HEK293 (cell line): ENCODE measurements at regions not wholly inside any gene's neighbourhood (a gene's known extent, or its start where the extent isn't known, plus 50 kb on each side); places are given as distances from the start of the nearest gene placed in this dataset.

Experiments
- CTCF ChIA-PET: fragments of 350-600 bp; formaldehyde crosslinking; extraction: SDS; loops from one replicate; lab custom pipeline; 2021; ENCODE audit warnings: antibody characterized with exemption; lab: Yijun Ruan, JAX
- POLR2A ChIA-PET: fragments of 300-600 bp; formaldehyde crosslinking; extraction: SDS; loops from one replicate; lab custom pipeline; 2020; ENCODE audit warnings: antibody characterized with exemption, inconsistent platforms; lab: Yijun Ruan, JAX
- H3K27ac ChIP-seq: fragments of 200-500 bp; sonication (Bioruptor generic); 2 replicates; pipeline ENCODE4 v1.5.1; 2014; ENCODE audit warnings: low read depth, low read length, control low read depth, inconsistent platforms; ENCODE audit errors: extremely low read depth
- H3K36me3 ChIP-seq, 2 experiments: fragments of 200-500 bp in 1 of 2; sonication (Bioruptor generic) in 1 of 2; 1 replicate in 1 of 2; 2 replicates in 1 of 2; pipeline ENCODE4 v1.5.1; 2014 to 2017; ENCODE audit warnings: inconsistent platforms in 2 of 2, low read length in 2 of 2; ENCODE audit not compliant: control insufficient read depth in 2 of 2, insufficient read depth in 1 of 2
- H3K4me1 ChIP-seq: fragments of 200-500 bp; sonication (Bioruptor generic); 2 replicates; pipeline ENCODE4 v1.5.1; 2014; ENCODE audit warnings: mild to moderate bottlenecking, low read length, inconsistent platforms; ENCODE audit not compliant: control insufficient read depth, insufficient read depth
- H3K4me3 ChIP-seq: 2 replicates; pipeline ENCODE4 v1.5.1; 2011; ENCODE audit warnings: low read depth, mild to moderate bottlenecking, control low read depth, low read length, moderate library complexity
- H3K9me3 ChIP-seq: fragments of 200-500 bp; sonication (Bioruptor generic); 2 replicates; pipeline ENCODE4 v1.5.1; 2014; ENCODE audit warnings: low read depth, low read length, inconsistent platforms; ENCODE audit not compliant: control insufficient read depth, insufficient read depth
- GLI4 ChIP-seq: fragments of 450-650 bp; formaldehyde crosslinking; IDR thresholded peaks from 2 replicates; pipeline ENCODE4 v1.5.1; 2016; ENCODE audit warnings: missing biosample characterization, missing genetic modification characterization
- GLIS1 ChIP-seq: fragments of 450-650 bp; formaldehyde crosslinking; IDR thresholded peaks from 2 replicates; pipeline ENCODE4 v1.5.1; 2016; ENCODE audit warnings: missing biosample characterization, missing genetic modification characterization
- TSHZ1 ChIP-seq: fragments of 450-650 bp; formaldehyde crosslinking; IDR thresholded peaks from 2 replicates; pipeline ENCODE4 v1.5.1; 2016; ENCODE audit warnings: missing biosample characterization, missing genetic modification characterization, borderline replicate concordance
- ZFHX2 ChIP-seq: fragments of 450-650 bp; formaldehyde crosslinking; conservative IDR thresholded peaks from 2 replicates; pipeline ENCODE4 v1.5.1; 2016; ENCODE audit warnings: missing biosample characterization, missing genetic modification characterization
- ZFP69B ChIP-seq: fragments of 450-650 bp; formaldehyde crosslinking; IDR thresholded peaks from 2 replicates; pipeline ENCODE4 v1.5.1; 2016; ENCODE audit warnings: missing biosample characterization, missing genetic modification characterization
- ZNF112 ChIP-seq: fragments of 450-650 bp; formaldehyde crosslinking; IDR thresholded peaks from 2 replicates; pipeline ENCODE4 v1.5.0; 2017; ENCODE audit warnings: missing biosample characterization, missing genetic modification characterization
- ZNF146 ChIP-seq: fragments of 450-650 bp; formaldehyde crosslinking; IDR thresholded peaks from 2 replicates; pipeline ENCODE4 v1.5.1; 2016; ENCODE audit warnings: missing biosample characterization, missing genetic modification characterization
- ZNF16 ChIP-seq: fragments of 450-650 bp; formaldehyde crosslinking; IDR thresholded peaks from 2 replicates; pipeline ENCODE4 v1.5.1; 2016; ENCODE audit warnings: low read depth, missing biosample characterization, missing genetic modification characterization
- ZNF26 ChIP-seq: fragments of 450-650 bp; formaldehyde crosslinking; IDR thresholded peaks from 2 replicates; pipeline ENCODE4 v1.5.1; 2016; ENCODE audit warnings: missing biosample characterization, missing genetic modification characterization
- ZNF302 ChIP-seq: fragments of 450-650 bp; formaldehyde crosslinking; IDR thresholded peaks from 2 replicates; pipeline ENCODE4 v1.5.1; 2016; ENCODE audit warnings: missing biosample characterization, missing genetic modification characterization, low read depth
- ZNF324 ChIP-seq: fragments of 450-650 bp; formaldehyde crosslinking; IDR thresholded peaks from 2 replicates; pipeline ENCODE4 v1.5.1; 2016; ENCODE audit warnings: missing biosample characterization, missing genetic modification characterization
- ZNF354C ChIP-seq: fragments of 450-650 bp; formaldehyde crosslinking; IDR thresholded peaks from 2 replicates; pipeline ENCODE4 v1.5.1; 2016; ENCODE audit warnings: missing biosample characterization, missing genetic modification characterization, low read depth, borderline replicate concordance
- ZNF423 ChIP-seq: fragments of 450-650 bp; formaldehyde crosslinking; IDR thresholded peaks from 2 replicates; pipeline ENCODE4 v1.5.1; 2016; ENCODE audit warnings: missing biosample characterization, missing genetic modification characterization
- ZNF473 ChIP-seq: fragments of 450-650 bp; formaldehyde crosslinking; IDR thresholded peaks from 2 replicates; pipeline ENCODE4 v1.5.1; 2017; ENCODE audit warnings: missing biosample characterization, missing genetic modification characterization
- ZNF510 ChIP-seq: fragments of 450-650 bp; formaldehyde crosslinking; IDR thresholded peaks from 2 replicates; pipeline ENCODE4 v1.5.1; 2018; ENCODE audit warnings: mild to moderate bottlenecking, missing genetic modification characterization, missing biosample characterization; ENCODE audit not compliant: insufficient replicate concordance
- ZNF529 ChIP-seq: fragments of 450-650 bp; formaldehyde crosslinking; IDR thresholded peaks from 2 replicates; pipeline ENCODE4 v1.5.1; 2017; ENCODE audit warnings: missing genetic modification characterization, missing biosample characterization; ENCODE audit not compliant: insufficient replicate concordance
- ZNF549 ChIP-seq: fragments of 450-650 bp; IDR thresholded peaks from 2 replicates; pipeline ENCODE4 v1.5.1; 2018; ENCODE audit warnings: missing biosample characterization, missing genetic modification characterization, mild to moderate bottlenecking, inconsistent platforms, moderate library complexity
- ZNF555 ChIP-seq: fragments of 450-650 bp; formaldehyde crosslinking; conservative IDR thresholded peaks from 2 replicates; pipeline ENCODE4 v1.5.1; 2017; ENCODE audit warnings: missing biosample characterization, mild to moderate bottlenecking, missing genetic modification characterization, inconsistent platforms
- ZNF558 ChIP-seq: fragments of 450-650 bp; formaldehyde crosslinking; IDR thresholded peaks from 2 replicates; pipeline ENCODE4 v1.5.1; 2016; ENCODE audit warnings: missing biosample characterization, missing genetic modification characterization
- ZNF571 ChIP-seq: fragments of 450-650 bp; formaldehyde crosslinking; IDR thresholded peaks from 2 replicates; pipeline ENCODE4 v1.5.0; 2017; ENCODE audit warnings: missing biosample characterization, missing genetic modification characterization
- ZNF692 ChIP-seq: fragments of 450-650 bp; formaldehyde crosslinking; IDR thresholded peaks from 2 replicates; pipeline ENCODE4 v1.5.1; 2016; ENCODE audit warnings: missing biosample characterization, missing genetic modification characterization
- ZNF704 ChIP-seq: fragments of 450-650 bp; formaldehyde crosslinking; IDR thresholded peaks from 2 replicates; pipeline ENCODE4 v1.5.1; 2016; ENCODE audit warnings: missing biosample characterization, missing genetic modification characterization
- ZNF747 ChIP-seq: fragments of 450-650 bp; formaldehyde crosslinking; IDR thresholded peaks from 2 replicates; pipeline ENCODE4 v1.5.1; 2016; ENCODE audit warnings: missing biosample characterization, missing genetic modification characterization
- ZNF792 ChIP-seq: fragments of 450-650 bp; formaldehyde crosslinking; IDR thresholded peaks from 2 replicates; pipeline ENCODE4 v1.5.1; 2016; ENCODE audit warnings: missing biosample characterization, missing genetic modification characterization
- ZSCAN16 ChIP-seq: fragments of 450-650 bp; formaldehyde crosslinking; IDR thresholded peaks from 2 replicates; pipeline ENCODE4 v1.5.1; 2016; ENCODE audit warnings: missing biosample characterization, missing genetic modification characterization
- ZSCAN18 ChIP-seq: fragments of 450-650 bp; formaldehyde crosslinking; IDR thresholded peaks from 2 replicates; pipeline ENCODE4 v1.5.1; 2016; ENCODE audit warnings: missing biosample characterization, missing genetic modification characterization

GRCh38 chr2:59195851-59196250 is 954.7 kb upstream of the FANCL start (continued):
- no peak for TF ChIP-seq ZNF571 (tag by site-specific recombination)
- no peak for TF ChIP-seq ZNF354C (tag by site-specific recombination)

GRCh38 chr2:59191781-59192180 is 950.7 kb upstream of the FANCL start:
- ChIA-PET CTCF (interaction anchor here (1.2 kb wide), 1 partner anchor 9 kb away, joined by 3 read pairs; no protein-coding TSS in a partner anchor), POLR2A (no interaction called here)
- H3K4me3 ChIP-seq, result no peak overlapping the region
- no peak for TF ChIP-seq ZSCAN16 (tag by site-specific recombination)
- no peak for TF ChIP-seq ZNF26 (tag by site-specific recombination)
- TF ChIP-seq ZNF558 (tag by site-specific recombination), result no peak
- TF ChIP-seq ZNF692 (tag by site-specific recombination), result no peak
- no peak for TF ChIP-seq ZNF510
- TF ChIP-seq ZNF555 (tag by site-specific recombination), result no peak
- no peak for TF ChIP-seq ZNF529 (tag by site-specific recombination)
- no peak for TF ChIP-seq ZNF423
- H3K36me3 ChIP-seq, result no peaks in the 10 kb centered on the region
- no peaks in the 10 kb centered on the region for H3K9me3 ChIP-seq
- H3K27ac ChIP-seq, result no peak overlapping the region
- peaks cover 3% of the 10 kb centered on the region; the same call in 1 of the 2 replicates for H3K4me1 ChIP-seq

GRCh38 chr2:59190518-59190917 is 949.4 kb upstream of the FANCL start:
- CTCF ChIA-PET, result interaction anchor here (0.6 kb wide), 1 partner anchor 806 kb away, joined by 3 read pairs; no protein-coding TSS in a partner anchor
- POLR2A ChIA-PET, result no interaction called here
- H3K27ac ChIP-seq, result no peak overlapping the region
- H3K4me3 ChIP-seq, result no peak overlapping the region
- H3K4me1 ChIP-seq, result no peaks in the 10 kb centered on the region
- TF ChIP-seq ZNF324 (tag by site-specific recombination) (no peak), ZNF423 (no peak), GLI4 (tag by site-specific recombination) (no peak), ZFP69B (no peak), ZNF549 (tag by site-specific recombination) (no peak), ZNF146 (tag by site-specific recombination) (no peak), ZNF747 (tag by site-specific recombination) (no peak), ZSCAN18 (tag by site-specific recombination) (no peak), ZNF112 (tag by site-specific recombination) (no peak), ZNF302 (tag by site-specific recombination) (no peak), ZFHX2 (tag by site-specific recombination) (no peak), TSHZ1 (tag by site-specific recombination) (no peak), GLIS1 (tag by site-specific recombination) (no peak), ZNF792 (no peak), ZNF473 (no peak), ZNF16 (tag by site-specific recombination) (no peak), ZNF704 (no peak)
- H3K36me3 ChIP-seq, result no peaks in the 10 kb centered on the region
- no peaks in the 10 kb centered on the region for H3K9me3 ChIP-seq
